Renal cortical epithelial cell (primary cell): ENCODE measurements at regions not wholly inside any gene's neighbourhood (a gene's known extent, or its start where the extent isn't known, plus 50 kb on each side); places are given as distances from the start of the nearest gene placed in this dataset.

Source experiments
- DNase-seq: peaks from one replicate; pipeline ENCODE4 v3.0.0-alpha.2; 2011; ENCODE audit warnings: low read depth

DNA sequence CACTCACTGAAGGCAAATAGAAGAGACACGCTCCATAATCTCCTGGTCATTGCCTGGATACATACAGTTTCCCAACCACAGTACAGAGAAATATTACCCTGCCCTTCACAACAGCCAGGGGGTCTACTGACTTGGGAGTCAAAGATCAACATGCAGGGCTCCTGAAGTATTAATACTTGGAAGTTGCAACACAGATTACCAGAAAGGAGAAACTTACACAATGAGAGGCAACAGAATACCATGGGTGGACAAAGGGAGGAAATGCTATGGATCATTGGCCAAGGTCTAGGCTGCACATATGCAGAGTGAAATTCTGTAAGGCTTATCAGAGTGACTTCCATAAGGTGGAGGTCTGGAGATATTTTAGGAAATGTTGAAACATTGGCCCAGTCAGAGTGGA is 267.9 kb upstream of the FAT3 start:
- peak; percentile 51 for DNase-seq

DNA sequence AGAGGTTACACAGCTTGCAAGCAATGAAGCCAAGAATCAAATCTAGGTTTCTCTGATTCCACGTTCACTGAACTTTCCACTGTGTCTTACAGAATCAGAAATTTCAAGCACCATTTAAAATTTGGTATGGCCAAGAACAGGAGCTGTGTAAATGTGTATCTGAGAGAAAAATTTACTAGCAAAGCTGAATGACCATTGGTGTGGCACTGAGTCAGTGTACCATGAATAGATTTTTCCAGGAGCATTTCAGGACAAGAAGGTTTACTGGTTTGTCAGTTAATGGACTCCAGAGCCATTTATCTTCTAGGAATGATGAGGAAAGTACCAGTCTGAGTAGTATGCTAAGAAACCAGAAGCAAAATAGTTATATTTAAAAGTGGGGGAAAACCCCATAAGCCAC is 269.4 kb upstream of the FAT3 start:
- DNase-seq: peak; percentile 87

- no peak for DNase-seq
These were observed 272.6 kb upstream of the FAT3 start for GRCh38 chr11:91952056-91952455.

DNA sequence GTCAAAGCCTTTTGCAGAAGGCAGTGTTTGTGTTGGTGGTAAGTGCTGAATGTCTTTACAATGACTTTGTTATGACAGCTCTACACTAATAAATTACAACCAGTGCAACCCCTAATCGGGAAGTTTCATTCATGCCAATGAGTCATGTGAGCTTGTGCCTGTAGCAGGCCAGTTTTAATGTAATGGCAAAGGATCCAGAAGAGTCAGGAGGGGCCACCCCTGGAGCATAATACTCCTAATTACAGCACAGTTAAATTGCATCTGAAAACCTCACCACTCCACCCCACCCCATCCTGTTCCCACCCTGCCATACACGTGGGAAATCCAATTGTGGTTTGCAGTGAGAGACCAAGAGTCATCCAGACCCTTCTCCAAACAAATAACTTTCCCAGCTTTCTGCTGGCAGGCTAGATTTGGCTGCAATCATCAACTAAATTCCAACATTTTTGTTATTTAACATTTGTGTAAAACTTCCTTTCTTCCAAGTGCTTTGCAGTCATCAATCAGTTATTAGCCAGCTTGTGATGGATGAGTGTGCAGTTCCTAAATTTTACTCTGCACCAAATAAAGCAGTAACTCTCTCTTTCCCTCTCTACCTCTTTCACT is 277.3 kb upstream of the FAT3 start:
- peak; percentile 97 for DNase-seq

DNA sequence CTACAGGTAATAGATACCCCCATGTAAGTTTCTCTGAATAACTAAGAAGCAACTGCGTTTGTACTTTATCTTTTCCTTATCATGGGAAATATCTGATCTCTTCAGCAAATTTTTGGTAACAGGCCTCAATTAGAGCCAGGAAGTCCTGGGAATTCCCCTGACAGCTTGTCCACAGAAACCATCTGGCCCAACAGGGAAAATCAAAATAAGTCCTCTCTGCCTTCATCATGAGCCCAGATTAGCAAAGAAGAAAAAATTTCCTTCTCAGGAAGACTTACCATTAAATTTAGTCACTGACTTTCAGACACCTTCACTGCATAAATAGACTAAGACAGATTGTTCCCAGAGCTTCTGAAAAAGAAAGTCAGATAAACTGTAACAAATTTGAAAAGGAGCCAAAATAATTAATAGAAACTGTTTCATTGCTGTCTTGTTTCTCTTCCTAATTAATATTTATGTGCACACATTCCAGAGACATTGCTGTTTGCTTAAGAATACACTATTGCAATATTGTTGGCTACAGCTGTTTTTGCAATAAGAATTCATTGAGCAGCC is 278.1 kb upstream of the FAT3 start:
- DNase-seq: peak; percentile 55

- no peak for DNase-seq
These were observed 289.5 kb upstream of the FAT3 start for GRCh38 chr11:91935120-91935519.

DNA sequence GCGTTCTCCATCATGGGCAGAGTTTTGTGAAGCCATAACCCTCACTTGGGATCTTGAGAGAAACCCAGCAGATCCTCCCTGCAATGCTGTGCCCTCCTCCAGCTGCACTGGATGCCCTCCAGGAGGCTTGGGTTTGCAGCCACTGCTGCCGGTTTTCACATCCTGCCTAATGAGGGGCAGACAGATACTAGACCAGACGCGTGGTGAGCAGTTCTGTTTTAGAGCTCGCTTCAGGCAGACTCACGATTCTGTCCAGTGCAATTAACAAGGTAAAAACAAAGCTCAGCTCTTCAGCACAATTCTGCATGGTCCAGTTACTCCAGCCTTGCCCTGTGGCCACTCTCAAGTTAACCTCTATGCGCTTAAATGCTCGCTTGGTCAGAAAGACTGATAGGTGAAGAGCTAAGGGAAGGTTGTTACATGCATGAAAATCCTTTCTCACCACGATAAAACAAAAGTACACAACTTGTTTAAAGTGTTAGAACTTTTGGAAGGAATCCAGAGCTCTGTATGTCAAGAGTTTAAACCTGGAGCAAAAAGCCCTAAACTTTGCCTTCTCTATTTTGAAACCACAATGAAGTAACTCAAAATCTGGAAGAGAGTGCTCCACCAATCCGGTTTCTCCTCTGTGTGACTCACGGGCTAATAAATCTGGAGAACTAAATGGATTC is 292.3 kb upstream of the FAT3 start:
- peak; percentile 98 for DNase-seq

DNA sequence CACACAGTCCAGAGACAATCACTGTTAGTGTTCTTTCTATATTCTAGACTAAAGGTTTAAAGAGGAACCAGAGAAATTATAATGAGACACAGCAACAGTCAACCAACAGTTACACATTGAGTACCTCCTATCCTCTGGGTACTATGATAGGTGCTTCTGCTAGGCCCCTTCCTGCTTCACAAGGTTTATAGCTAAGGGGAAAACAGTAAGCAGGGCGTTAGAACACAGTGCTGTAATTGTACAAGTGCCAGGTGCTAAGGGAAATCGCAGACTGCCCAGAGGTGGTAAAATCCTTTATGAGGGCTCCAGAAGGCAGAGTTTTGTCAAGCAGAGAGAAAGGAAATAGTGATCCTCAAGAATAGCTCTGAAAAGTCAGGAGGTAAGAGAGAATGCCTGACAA is 297.2 kb upstream of the FAT3 start:
- no peak for DNase-seq

- DNase-seq: peak; percentile 35
These were observed 297.7 kb upstream of the FAT3 start for GRCh38 chr11:91926965-91927364.

- peak; percentile 23 for DNase-seq
These were observed 301.8 kb upstream of the FAT3 start for GRCh38 chr11:91922846-91923245.

- peak; percentile 96 for DNase-seq
These were observed 302.6 kb upstream of the FAT3 start for GRCh38 chr11:91921974-91922373.

- no peak for DNase-seq
These were observed 311.2 kb upstream of the FAT3 start for GRCh38 chr11:91913407-91913806.

GRCh38 chr11:91912322-91912721 is 312.3 kb upstream of the FAT3 start:
- no peak for DNase-seq

- no peak for DNase-seq
These were observed 317.6 kb upstream of the FAT3 start for GRCh38 chr11:91906871-91907624.

GRCh38 chr11:91904792-91905785 is 319.5 kb upstream of the FAT3 start:
- DNase-seq: no peak

- DNase-seq: peak; percentile 22
These were observed 322.3 kb upstream of the FAT3 start for GRCh38 chr11:91902312-91902711.

- no peak for DNase-seq
These were observed 344.0 kb upstream of the FAT3 start for GRCh38 chr11:91880660-91881059.

- DNase-seq: no peak
These were observed 347.9 kb upstream of the FAT3 start for GRCh38 chr11:91876746-91877145.

- DNase-seq: no peak
These were observed 352.4 kb upstream of the FAT3 start for GRCh38 chr11:91872243-91872642.

DNA sequence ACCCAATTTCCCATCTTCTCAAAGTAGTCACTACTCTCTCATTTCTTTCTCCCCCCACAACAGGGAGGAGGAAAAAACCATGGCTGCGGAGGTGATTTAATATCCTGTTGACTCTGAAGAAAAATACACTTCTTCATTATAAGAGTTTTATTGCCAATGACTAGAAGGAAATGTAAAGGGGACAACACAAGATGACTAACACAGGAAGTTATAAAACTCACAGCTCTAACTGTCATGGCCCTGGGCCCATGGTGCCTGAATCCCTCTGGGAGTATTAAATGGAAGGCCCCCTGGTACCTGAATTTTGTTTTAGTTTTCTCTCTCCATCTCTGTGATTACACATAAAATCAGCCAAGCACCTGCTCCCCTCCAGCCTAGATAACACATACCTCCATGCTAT is 352.8 kb upstream of the FAT3 start:
- DNase-seq: peak; percentile 67

GRCh38 chr11:91871048-91871447 is 353.6 kb upstream of the FAT3 start:
- no peak for DNase-seq

- no peak for DNase-seq
These were observed 354.9 kb upstream of the FAT3 start for GRCh38 chr11:91869686-91870085.
